HEK293 (cell line): ENCODE measurements at regions not wholly inside any gene's neighbourhood (a gene's known extent, or its start where the extent isn't known, plus 50 kb on each side); places are given as distances from the start of the nearest gene placed in this dataset.

ENCODE experiments used
- CTCF ChIA-PET: fragments of 350-600 bp; formaldehyde crosslinking; extraction: SDS; loops from one replicate; lab custom pipeline; 2021; ENCODE audit warnings: antibody characterized with exemption; lab: Yijun Ruan, JAX
- POLR2A ChIA-PET: fragments of 300-600 bp; formaldehyde crosslinking; extraction: SDS; loops from one replicate; lab custom pipeline; 2020; ENCODE audit warnings: antibody characterized with exemption, inconsistent platforms; lab: Yijun Ruan, JAX
- H3K27ac ChIP-seq: fragments of 200-500 bp; sonication (Bioruptor generic); 2 replicates; pipeline ENCODE4 v1.5.1; 2014; ENCODE audit warnings: low read depth, low read length, control low read depth, inconsistent platforms; ENCODE audit errors: extremely low read depth
- H3K36me3 ChIP-seq, 2 experiments: fragments of 200-500 bp in 1 of 2; sonication (Bioruptor generic) in 1 of 2; 1 replicate in 1 of 2; 2 replicates in 1 of 2; pipeline ENCODE4 v1.5.1; 2014 to 2017; ENCODE audit warnings: inconsistent platforms in 2 of 2, low read length in 2 of 2; ENCODE audit not compliant: control insufficient read depth in 2 of 2, insufficient read depth in 1 of 2
- H3K4me1 ChIP-seq: fragments of 200-500 bp; sonication (Bioruptor generic); 2 replicates; pipeline ENCODE4 v1.5.1; 2014; ENCODE audit warnings: mild to moderate bottlenecking, low read length, inconsistent platforms; ENCODE audit not compliant: control insufficient read depth, insufficient read depth
- H3K4me3 ChIP-seq: 2 replicates; pipeline ENCODE4 v1.5.1; 2011; ENCODE audit warnings: low read depth, mild to moderate bottlenecking, control low read depth, low read length, moderate library complexity
- H3K9me3 ChIP-seq: fragments of 200-500 bp; sonication (Bioruptor generic); 2 replicates; pipeline ENCODE4 v1.5.1; 2014; ENCODE audit warnings: low read depth, low read length, inconsistent platforms; ENCODE audit not compliant: control insufficient read depth, insufficient read depth
- GLI4 ChIP-seq: fragments of 450-650 bp; formaldehyde crosslinking; IDR thresholded peaks from 2 replicates; pipeline ENCODE4 v1.5.1; 2016; ENCODE audit warnings: missing biosample characterization, missing genetic modification characterization
- OVOL3 ChIP-seq: fragments of 450-650 bp; formaldehyde crosslinking; IDR thresholded peaks from 2 replicates; pipeline ENCODE4 v1.5.1; 2016; ENCODE audit warnings: missing biosample characterization, missing genetic modification characterization
- SCRT2 ChIP-seq: fragments of 450-650 bp; formaldehyde crosslinking; IDR thresholded peaks from 2 replicates; pipeline ENCODE4 v1.5.1; 2016; ENCODE audit warnings: missing biosample characterization, missing genetic modification characterization
- YY2 ChIP-seq: fragments of 450-650 bp; formaldehyde crosslinking; IDR thresholded peaks from 2 replicates; pipeline ENCODE4 v1.5.1; 2016; ENCODE audit warnings: missing biosample characterization, missing genetic modification characterization
- ZNF10 ChIP-seq: fragments of 450-650 bp; formaldehyde crosslinking; IDR thresholded peaks from 2 replicates; pipeline ENCODE4 v1.5.1; 2017; ENCODE audit warnings: missing biosample characterization, missing genetic modification characterization
- ZNF132 ChIP-seq: fragments of 450-650 bp; formaldehyde crosslinking; IDR thresholded peaks from 2 replicates; pipeline ENCODE4 v1.5.1; 2017; ENCODE audit warnings: missing biosample characterization, missing genetic modification characterization, borderline replicate concordance
- ZNF155 ChIP-seq: fragments of 450-650 bp; formaldehyde crosslinking; IDR thresholded peaks from 2 replicates; pipeline ENCODE4 v1.5.1; 2016; ENCODE audit warnings: missing biosample characterization, missing genetic modification characterization
- ZNF169 ChIP-seq: fragments of 450-650 bp; formaldehyde crosslinking; IDR thresholded peaks from 2 replicates; pipeline ENCODE4 v1.5.1; 2016; ENCODE audit warnings: missing biosample characterization, missing genetic modification characterization
- ZNF2 ChIP-seq: fragments of 450-650 bp; formaldehyde crosslinking; IDR thresholded peaks from 2 replicates; pipeline ENCODE4 v1.5.1; 2016; ENCODE audit warnings: missing biosample characterization, missing genetic modification characterization
- ZNF23 ChIP-seq: fragments of 450-650 bp; formaldehyde crosslinking; IDR thresholded peaks from 2 replicates; pipeline ENCODE4 v1.5.1; 2016; ENCODE audit warnings: missing biosample characterization, missing genetic modification characterization, borderline replicate concordance
- ZNF266 ChIP-seq: fragments of 450-650 bp; formaldehyde crosslinking; IDR thresholded peaks from 2 replicates; pipeline ENCODE4 v1.5.1; 2016; ENCODE audit warnings: missing biosample characterization, missing genetic modification characterization, low read depth
- ZNF324 ChIP-seq: fragments of 450-650 bp; formaldehyde crosslinking; IDR thresholded peaks from 2 replicates; pipeline ENCODE4 v1.5.1; 2016; ENCODE audit warnings: missing biosample characterization, missing genetic modification characterization
- ZNF398 ChIP-seq: fragments of 450-650 bp; formaldehyde crosslinking; IDR thresholded peaks from 2 replicates; pipeline ENCODE4 v1.5.1; 2017; ENCODE audit warnings: missing biosample characterization, missing genetic modification characterization
- ZNF426 ChIP-seq: fragments of 450-650 bp; formaldehyde crosslinking; IDR thresholded peaks from 2 replicates; pipeline ENCODE4 v1.5.1; 2017; ENCODE audit warnings: missing biosample characterization, missing genetic modification characterization, mild to moderate bottlenecking, inconsistent platforms, moderate library complexity
- ZNF501 ChIP-seq: fragments of 450-650 bp; formaldehyde crosslinking; IDR thresholded peaks from 2 replicates; pipeline ENCODE4 v1.5.1; 2016; ENCODE audit warnings: missing biosample characterization, missing genetic modification characterization
- ZNF513 ChIP-seq: fragments of 450-650 bp; IDR thresholded peaks from 2 replicates; pipeline ENCODE4 v1.5.1; 2018; ENCODE audit warnings: missing biosample characterization, missing genetic modification characterization
- ZNF555 ChIP-seq: fragments of 450-650 bp; formaldehyde crosslinking; conservative IDR thresholded peaks from 2 replicates; pipeline ENCODE4 v1.5.1; 2017; ENCODE audit warnings: missing biosample characterization, mild to moderate bottlenecking, missing genetic modification characterization, inconsistent platforms
- ZNF560 ChIP-seq: fragments of 450-650 bp; formaldehyde crosslinking; IDR thresholded peaks from 2 replicates; pipeline ENCODE4 v1.5.1; 2017; ENCODE audit warnings: missing biosample characterization, missing genetic modification characterization, borderline replicate concordance
- ZNF585B ChIP-seq: fragments of 450-650 bp; formaldehyde crosslinking; IDR thresholded peaks from 2 replicates; pipeline ENCODE4 v1.5.1; 2016; ENCODE audit warnings: missing biosample characterization, missing genetic modification characterization
- ZNF600 ChIP-seq: fragments of 450-650 bp; formaldehyde crosslinking; IDR thresholded peaks from 2 replicates; pipeline ENCODE4 v1.5.1; 2016; ENCODE audit warnings: missing biosample characterization, missing genetic modification characterization
- ZNF624 ChIP-seq: fragments of 450-650 bp; formaldehyde crosslinking; IDR thresholded peaks from 2 replicates; pipeline ENCODE4 v1.5.1; 2017; ENCODE audit warnings: missing biosample characterization, missing genetic modification characterization
- ZNF768 ChIP-seq: fragments of 450-650 bp; formaldehyde crosslinking; IDR thresholded peaks from 2 replicates; pipeline ENCODE4 v1.5.1; 2018; ENCODE audit warnings: missing biosample characterization, mild to moderate bottlenecking, missing genetic modification characterization
- ZSCAN18 ChIP-seq: fragments of 450-650 bp; formaldehyde crosslinking; IDR thresholded peaks from 2 replicates; pipeline ENCODE4 v1.5.1; 2016; ENCODE audit warnings: missing biosample characterization, missing genetic modification characterization
- TF ChIP-seq, protein P1 (sequence below): fragments of 450-650 bp; formaldehyde crosslinking; IDR thresholded peaks from 2 replicates; pipeline ENCODE4 v1.5.1; 2016; ENCODE audit warnings: missing biosample characterization, missing genetic modification characterization
- TF ChIP-seq, protein P2 (sequence below): fragments of 450-650 bp; formaldehyde crosslinking; IDR thresholded peaks from 2 replicates; pipeline ENCODE4 v1.5.1; 2016; ENCODE audit warnings: missing biosample characterization, missing genetic modification characterization, low read depth

GRCh38 chr11:128346804-128347203, 240.6 kb downstream of the ETS1 start:
- H3K36me3 ChIP-seq: no peaks in the 10 kb centered on the region
- CTCF ChIA-PET: no interaction called here
- H3K4me3 ChIP-seq: no peak overlapping the region
- TF ChIP-seq ZSCAN18 (tag by site-specific recombination) (no peak), ZNF555 (no peak), ZNF501 (tag by site-specific recombination) (no peak), ZNF155 (no peak), ZNF600 (tag by site-specific recombination) (no peak), ZNF768 (tag by site-specific recombination) (no peak), ZNF23 (no peak), ZNF585B (no peak), OVOL3 (tag by site-specific recombination) (no peak), ZNF624 (tag by site-specific recombination) (no peak), ZNF10 (tag by site-specific recombination) (no peak), ZNF266 (tag by site-specific recombination) (no peak), ZNF426 (tag by site-specific recombination) (no peak)
- TF ChIP-seq, protein P1, sequence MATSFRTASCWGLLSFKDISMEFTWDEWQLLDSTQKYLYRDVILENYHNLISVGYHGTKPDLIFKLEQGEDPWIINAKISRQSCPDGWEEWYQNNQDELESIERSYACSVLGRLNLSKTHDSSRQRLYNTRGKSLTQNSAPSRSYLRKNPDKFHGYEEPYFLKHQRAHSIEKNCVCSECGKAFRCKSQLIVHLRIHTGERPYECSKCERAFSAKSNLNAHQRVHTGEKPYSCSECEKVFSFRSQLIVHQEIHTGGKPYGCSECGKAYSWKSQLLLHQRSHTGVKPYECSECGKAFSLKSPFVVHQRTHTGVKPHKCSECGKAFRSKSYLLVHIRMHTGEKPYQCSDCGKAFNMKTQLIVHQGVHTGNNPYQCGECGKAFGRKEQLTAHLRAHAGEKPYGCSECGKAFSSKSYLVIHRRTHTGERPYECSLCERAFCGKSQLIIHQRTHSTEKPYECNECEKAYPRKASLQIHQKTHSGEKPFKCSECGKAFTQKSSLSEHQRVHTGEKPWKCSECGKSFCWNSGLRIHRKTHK (tag by site-specific recombination): no peak
- TF ChIP-seq, protein P2, sequence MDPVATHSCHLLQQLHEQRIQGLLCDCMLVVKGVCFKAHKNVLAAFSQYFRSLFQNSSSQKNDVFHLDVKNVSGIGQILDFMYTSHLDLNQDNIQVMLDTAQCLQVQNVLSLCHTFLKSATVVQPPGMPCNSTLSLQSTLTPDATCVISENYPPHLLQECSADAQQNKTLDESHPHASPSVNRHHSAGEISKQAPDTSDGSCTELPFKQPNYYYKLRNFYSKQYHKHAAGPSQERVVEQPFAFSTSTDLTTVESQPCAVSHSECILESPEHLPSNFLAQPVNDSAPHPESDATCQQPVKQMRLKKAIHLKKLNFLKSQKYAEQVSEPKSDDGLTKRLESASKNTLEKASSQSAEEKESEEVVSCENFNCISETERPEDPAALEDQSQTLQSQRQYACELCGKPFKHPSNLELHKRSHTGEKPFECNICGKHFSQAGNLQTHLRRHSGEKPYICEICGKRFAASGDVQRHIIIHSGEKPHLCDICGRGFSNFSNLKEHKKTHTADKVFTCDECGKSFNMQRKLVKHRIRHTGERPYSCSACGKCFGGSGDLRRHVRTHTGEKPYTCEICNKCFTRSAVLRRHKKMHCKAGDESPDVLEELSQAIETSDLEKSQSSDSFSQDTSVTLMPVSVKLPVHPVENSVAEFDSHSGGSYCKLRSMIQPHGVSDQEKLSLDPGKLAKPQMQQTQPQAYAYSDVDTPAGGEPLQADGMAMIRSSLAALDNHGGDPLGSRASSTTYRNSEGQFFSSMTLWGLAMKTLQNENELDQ: no peak
- H3K27ac ChIP-seq: no peak overlapping the region
- H3K4me1 ChIP-seq: no peaks in the 10 kb centered on the region
- no peaks in the 10 kb centered on the region for H3K9me3 ChIP-seq
- POLR2A ChIA-PET: no interaction called here

DNA sequence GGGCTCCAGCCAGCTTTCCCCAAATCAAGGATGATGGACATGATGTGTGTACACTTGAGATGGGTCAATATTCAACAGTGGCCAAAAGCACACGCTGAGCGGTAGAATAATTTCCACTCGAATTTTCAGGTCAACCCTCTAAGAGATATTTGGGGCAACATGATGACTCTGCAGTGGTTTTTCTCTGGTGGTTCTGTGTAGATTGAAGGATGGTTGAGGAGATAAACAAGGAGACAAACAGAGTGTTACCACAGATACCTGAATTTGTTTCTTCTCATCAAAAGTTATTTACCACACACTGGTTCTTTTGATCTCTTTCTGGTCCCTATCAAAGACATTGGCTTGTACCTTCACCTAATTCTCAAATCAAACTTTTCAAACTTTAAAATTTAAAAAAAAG, 242.0 kb downstream of the ETS1 start:
- ChIA-PET POLR2A (no interaction called here), CTCF (interaction anchor here (0.7 kb wide), 1 partner anchor 274 kb away, joined by 3 read pairs; no protein-coding TSS in a partner anchor)
- TF ChIP-seq ZNF169: no peak
- H3K27ac ChIP-seq: no peak overlapping the region
- H3K36me3 ChIP-seq: no peaks in the 10 kb centered on the region
- no peaks in the 10 kb centered on the region for H3K9me3 ChIP-seq
- no peaks in the 10 kb centered on the region for H3K4me1 ChIP-seq
- H3K4me3 ChIP-seq: no peak overlapping the region

GRCh38 chr11:128343870-128344269, 243.5 kb downstream of the ETS1 start:
- H3K36me3 ChIP-seq: no peaks in the 10 kb centered on the region
- TF ChIP-seq ZNF2 (no peak), SCRT2 (tag by site-specific recombination) (no peak), ZNF324 (tag by site-specific recombination) (no peak), ZNF560 (tag by site-specific recombination) (no peak), GLI4 (no peak), OVOL3 (tag by site-specific recombination) (no peak), ZNF132 (tag by site-specific recombination) (no peak), YY2 (tag by site-specific recombination) (no peak), ZNF513 (no peak), ZNF398 (tag by site-specific recombination) (no peak)

More at GRCh38 chr11:128343870-128344269, 243.5 kb downstream of the ETS1 start:
- Histone ChIP-seq H3K4me1 (no peaks in the 10 kb centered on the region), H3K9me3 (no peaks in the 10 kb centered on the region), H3K4me3 (no peak overlapping the region), H3K27ac (no peak overlapping the region)
- POLR2A ChIA-PET: no interaction called here
- CTCF ChIA-PET: interaction anchor here (1.3 kb wide), 1 partner anchor 287 kb away, joined by 4 read pairs; no protein-coding TSS in a partner anchor
